Endothelial cell of umbilical vein (primary cell): ENCODE measurements at regions not wholly inside any gene's neighbourhood (a gene's known extent, or its start where the extent isn't known, plus 50 kb on each side); places are given as distances from the start of the nearest gene placed in this dataset.

Experiments
- BruUV-seq: library from RNA; stranded (reverse); fragments of 400-500 nt; replicated peaks from 2 replicates; lab custom pipeline; 2021; lab: Mats Ljungman, UMichigan
- CTCF ChIA-PET: fragments of 300-600, 350-600 bp; sonication (Branson Sonifier 250); formaldehyde crosslinking; loops from one replicate; lab custom pipeline; 2021; ENCODE audit warnings: antibody characterized with exemption, inconsistent platforms; lab: Charles Lee
- POLR2A ChIA-PET: fragments of 300-600, 350-600 bp; sonication (Branson Sonifier 250); formaldehyde crosslinking; loops from one replicate; lab custom pipeline; 2021; ENCODE audit warnings: antibody characterized with exemption, inconsistent platforms; lab: Charles Lee
- DNase-seq: peaks from one replicate; pipeline ENCODE4 v3.0.0-alpha.2; 2011; ENCODE audit warnings: low read depth, low spot score
- FAIRE-seq: peaks from 2 replicates; lab custom pipeline; 2011; peaks lifted over from hg19 to GRCh38; lab: Jason Lieb, UNC
- H2AFZ ChIP-seq: 2 replicates; pipeline ENCODE4 v1.6.0; 2012; ENCODE audit warnings: low read depth, low read length, control low read depth, inconsistent platforms
- H3K27ac ChIP-seq: 2 replicates; pipeline ENCODE4 v1.5.1; 2011; ENCODE audit warnings: low read depth, mild to moderate bottlenecking, control low read depth, low read length, moderate library complexity; ENCODE audit not compliant: insufficient read depth
- H3K27me3 ChIP-seq, 2 experiments: 2 replicates each; pipeline versions ENCODE4 v1.6.0 to v1.6.1; 2011; ENCODE audit warnings: low read length in 2 of 2, mixed read lengths in 1 of 2; ENCODE audit not compliant: control insufficient read depth in 2 of 2, insufficient read depth in 2 of 2
- H3K36me3 ChIP-seq, 2 experiments: 2 replicates in 1 of 2; 3 replicates in 1 of 2; pipeline ENCODE4 v1.5.1; 2011; ENCODE audit warnings: low read length in 2 of 2, mild to moderate bottlenecking in 1 of 2, moderate library complexity in 1 of 2; ENCODE audit not compliant: control insufficient read depth in 2 of 2, insufficient read depth in 2 of 2; ENCODE audit errors: extremely low read depth in 1 of 2
- H3K4me1 ChIP-seq: 3 replicates; pipeline ENCODE4 v1.5.1; 2011; ENCODE audit warnings: mild to moderate bottlenecking, low read length; ENCODE audit not compliant: control insufficient read depth, insufficient read depth; ENCODE audit errors: extremely low read depth
- H3K4me2 ChIP-seq: 2 replicates; pipeline ENCODE4 v1.6.1; 2011; ENCODE audit warnings: low read length, control low read depth, mixed read lengths; ENCODE audit not compliant: insufficient read depth
- H3K4me3 ChIP-seq, 3 experiments: fragments of 200-600 bp in 1 of 3; sonication (generic), shearing (Covaris generic) in 1 of 3; replicated peaks in 1 of 3; 2 replicates each; pipeline ENCODE4 v1.5.1; 2011 to 2016; ENCODE audit warnings: control low read depth in 3 of 3, low read length in 3 of 3, mild to moderate bottlenecking in 2 of 3, inconsistent platforms in 1 of 3, low read depth in 1 of 3, moderate library complexity in 1 of 3; ENCODE audit not compliant: insufficient read depth in 1 of 3
- H3K79me2 ChIP-seq: 2 replicates; pipeline ENCODE4 v1.6.0; 2012; ENCODE audit warnings: low read length, inconsistent platforms; ENCODE audit not compliant: control insufficient read depth, insufficient read depth
- H3K9ac ChIP-seq: replicated peaks from 2 replicates; pipeline ENCODE3; 2011; ENCODE audit warnings: low read length, control low read depth; ENCODE audit not compliant: insufficient read depth; ENCODE audit errors: extremely low read depth
- H3K9me1 ChIP-seq: replicated peaks from 3 replicates; pipeline ENCODE4 v1.6.0; 2011; ENCODE audit warnings: mild to moderate bottlenecking, low read length; ENCODE audit not compliant: control insufficient read depth, insufficient read depth; ENCODE audit errors: extremely low read depth
- H3K9me3 ChIP-seq: replicated peaks from 2 replicates; pipeline ENCODE4 v1.5.1; 2012; ENCODE audit warnings: low read length, inconsistent platforms; ENCODE audit not compliant: control insufficient read depth, insufficient read depth
- H4K20me1 ChIP-seq: replicated peaks from 2 replicates; pipeline ENCODE3; 2011; ENCODE audit warnings: mild to moderate bottlenecking, low read length; ENCODE audit not compliant: control insufficient read depth, insufficient read depth; ENCODE audit errors: extremely low read depth
- EZH2 ChIP-seq: IDR thresholded peaks from 2 replicates; pipeline ENCODE4 v1.6.1; 2012; ENCODE audit warnings: borderline replicate concordance, low read depth, mild to moderate bottlenecking, moderate library complexity, low read length, inconsistent platforms; ENCODE audit not compliant: severe bottlenecking
- POLR2A ChIP-seq: IDR thresholded peaks from 2 replicates; pipeline ENCODE4 v1.6.1; 2012; ENCODE audit warnings: low read depth, mild to moderate bottlenecking, control low read depth, low read length
- dilution Hi-C: fragments of 300-500 bp; cut with MboI; formaldehyde crosslinking; loops from one replicate; pipeline ENCODE4 v1.15.0; 2019; ENCODE audit warnings: low sequenced_read_pairs; ENCODE audit not compliant: extremely low pct_ligation_motif_present
- intact Hi-C: fragments of 100-400 bp; cut with micrococcal nuclease; formaldehyde crosslinking; loops from one replicate; pipeline ENCODE4 v1.10.0; 2022
- TF ChIP-seq, protein P1 (sequence below), 2 donors: IDR thresholded peaks; 1 replicate in 1 of 2; 2 replicates in 1 of 2; pipeline ENCODE4 v1.5.1; 2011; ENCODE audit warnings: low read length in 2 of 2, mild to moderate bottlenecking in 2 of 2, moderate library complexity in 2 of 2, control low read depth in 1 of 2, inconsistent platforms in 1 of 2, low read depth in 1 of 2; ENCODE audit not compliant: insufficient read depth in 1 of 2; ENCODE audit errors: extremely low read depth in 1 of 2
- TF ChIP-seq, protein P2 (sequence below): IDR thresholded peaks from 2 replicates; pipeline ENCODE4 v1.6.1; 2011; ENCODE audit not compliant: insufficient read depth, insufficient read length

DNA sequence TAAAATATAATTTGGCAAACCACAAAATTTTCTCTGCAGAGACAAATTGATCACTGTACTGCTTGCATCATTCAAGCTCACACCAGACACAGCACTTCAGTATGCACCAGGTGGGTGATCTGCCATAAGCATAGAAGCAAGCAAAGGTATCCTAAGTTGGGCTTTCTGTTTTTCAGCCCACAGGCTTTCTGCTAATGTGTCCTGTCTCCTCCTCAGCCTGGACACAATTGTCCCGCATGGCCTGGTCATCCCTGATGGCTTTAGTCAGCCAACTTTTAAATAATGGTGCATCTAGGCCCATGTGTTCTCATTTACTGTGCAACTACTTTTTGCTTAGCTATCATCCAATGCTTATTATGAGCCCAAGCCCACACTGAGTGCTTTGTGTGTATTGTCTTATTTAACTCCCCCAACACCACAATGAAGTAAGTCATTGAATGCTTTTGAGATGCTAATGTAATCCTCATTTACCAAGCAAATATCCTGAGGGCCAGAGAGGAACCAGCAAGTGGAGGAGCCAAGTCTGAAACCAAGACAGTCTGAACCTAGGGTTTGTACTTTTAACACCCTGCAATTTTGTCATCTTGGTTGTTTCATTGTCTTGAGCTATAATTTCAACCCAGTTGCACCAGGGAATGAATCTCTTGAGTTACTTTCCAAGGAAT lies 111.2 kb upstream of the SETBP1 start:
- Histone ChIP-seq H3K36me3 (no peaks in the 10 kb centered on the region), H4K20me1 (no peaks in the 10 kb centered on the region), H3K4me2 (no peak overlapping the region), H2AFZ (no peak overlapping the region), H3K4me1 (no peaks in the 10 kb centered on the region), H3K9ac (no peak overlapping the region), H3K9me3 (no peaks in the 10 kb centered on the region), H3K27me3 (no peaks in the 10 kb centered on the region), H3K27ac (no peak overlapping the region), H3K79me2 (no peaks in the 10 kb centered on the region), H3K4me3 (no peak overlapping the region), H3K9me1 (no peaks in the 10 kb centered on the region)
- FAIRE-seq: no peak
- ChIA-PET CTCF (no interaction called here), POLR2A (no interaction called here)
- BruUV-seq: no TSS peak
- TF ChIP-seq, protein P1, sequence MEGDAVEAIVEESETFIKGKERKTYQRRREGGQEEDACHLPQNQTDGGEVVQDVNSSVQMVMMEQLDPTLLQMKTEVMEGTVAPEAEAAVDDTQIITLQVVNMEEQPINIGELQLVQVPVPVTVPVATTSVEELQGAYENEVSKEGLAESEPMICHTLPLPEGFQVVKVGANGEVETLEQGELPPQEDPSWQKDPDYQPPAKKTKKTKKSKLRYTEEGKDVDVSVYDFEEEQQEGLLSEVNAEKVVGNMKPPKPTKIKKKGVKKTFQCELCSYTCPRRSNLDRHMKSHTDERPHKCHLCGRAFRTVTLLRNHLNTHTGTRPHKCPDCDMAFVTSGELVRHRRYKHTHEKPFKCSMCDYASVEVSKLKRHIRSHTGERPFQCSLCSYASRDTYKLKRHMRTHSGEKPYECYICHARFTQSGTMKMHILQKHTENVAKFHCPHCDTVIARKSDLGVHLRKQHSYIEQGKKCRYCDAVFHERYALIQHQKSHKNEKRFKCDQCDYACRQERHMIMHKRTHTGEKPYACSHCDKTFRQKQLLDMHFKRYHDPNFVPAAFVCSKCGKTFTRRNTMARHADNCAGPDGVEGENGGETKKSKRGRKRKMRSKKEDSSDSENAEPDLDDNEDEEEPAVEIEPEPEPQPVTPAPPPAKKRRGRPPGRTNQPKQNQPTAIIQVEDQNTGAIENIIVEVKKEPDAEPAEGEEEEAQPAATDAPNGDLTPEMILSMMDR (IDR thresholded peaks at IDR 0.05; ENCODE audit: extremely low read depth in 1 of 2, insufficient read depth in 1 of 2, low read depth in 1 of 2, low read length in 2 of 2): no peak
- no peak for TF ChIP-seq POLR2A
- TF ChIP-seq, protein P2, sequence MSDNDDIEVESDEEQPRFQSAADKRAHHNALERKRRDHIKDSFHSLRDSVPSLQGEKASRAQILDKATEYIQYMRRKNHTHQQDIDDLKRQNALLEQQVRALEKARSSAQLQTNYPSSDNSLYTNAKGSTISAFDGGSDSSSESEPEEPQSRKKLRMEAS: no peak
- no peak for TF ChIP-seq EZH2
- intact Hi-C loops (no loop called here), dilution Hi-C loops (no loop called here)
- DNase-seq: no peak
